GM12878 (cell line): ENCODE measurements at regions not wholly inside any gene's neighbourhood (a gene's known extent, or its start where the extent isn't known, plus 50 kb on each side); places are given as distances from the start of the nearest gene placed in this dataset.

ENCODE experiments used
- ATAC-seq: fragments of 200-7000 bp; cut with Tn5 transposase; 3 replicates; pipeline ENCODE4 v1.9.1; 2020; ENCODE audit warnings: mild to moderate bottlenecking, moderate library complexity
- BruUV-seq: library from RNA; stranded (reverse); fragments of 400-500 nt; replicated peaks from 2 replicates; lab custom pipeline; 2021; lab: Mats Ljungman, UMichigan
- CTCF ChIA-PET: fragments of 300-600 bp; sonication (Branson Sonifier 250); formaldehyde crosslinking; extraction: SDS; loops from one replicate; lab custom pipeline; 2021; ENCODE audit warnings: inconsistent platforms; lab: Yijun Ruan, JAX
- POLR2A ChIA-PET: fragments of 350-600 bp; formaldehyde crosslinking; extraction: SDS; loops from one replicate; lab custom pipeline; 2021; ENCODE audit warnings: inconsistent platforms; lab: Charles Lee
- RAD21 ChIA-PET: fragments of 300-600 bp; sonication (Branson Sonifier 250); formaldehyde crosslinking; loops from one replicate; lab custom pipeline; 2023; ENCODE audit warnings: antibody characterized with exemption; ENCODE audit not compliant: unreplicated experiment; lab: Charles Lee
- SMC1A ChIA-PET: fragments of 300-600 bp; sonication (Branson Sonifier 250); formaldehyde crosslinking; loops from one replicate; lab custom pipeline; 2023; ENCODE audit not compliant: unreplicated experiment, uncharacterized antibody; lab: Charles Lee
- DNase-seq: peaks from one replicate; pipeline ENCODE4 v3.0.0-alpha.2; 2011; ENCODE audit warnings: low read depth, low spot score
- FAIRE-seq: peaks from 3 replicates; lab custom pipeline; 2011; peaks lifted over from hg19 to GRCh38; lab: Jason Lieb, UNC
- H2AFZ ChIP-seq: 2 replicates; pipeline ENCODE4 v1.6.0; 2011; ENCODE audit warnings: low read depth, low read length, control low read depth; ENCODE audit not compliant: control insufficient read depth
- H3K27ac ChIP-seq: 2 replicates; pipeline ENCODE4 v1.5.1; 2011; ENCODE audit warnings: control low read depth; ENCODE audit not compliant: control insufficient read depth, insufficient read depth
- H3K27me3 ChIP-seq, 2 experiments: replicated peaks in 1 of 2; 2 replicates each; pipeline versions ENCODE4 v1.6.0 to v1.6.1; 2011; ENCODE audit warnings: low read length in 1 of 2; ENCODE audit not compliant: control insufficient read depth in 2 of 2, insufficient read depth in 2 of 2
- H3K36me3 ChIP-seq, 2 experiments: 2 replicates each; pipeline ENCODE4 v1.5.1; 2011; ENCODE audit warnings: low read length in 1 of 2; ENCODE audit not compliant: control insufficient read depth in 2 of 2, insufficient read depth in 2 of 2
- H3K4me1 ChIP-seq: 2 replicates; pipeline ENCODE4 v1.6.1; 2011; ENCODE audit warnings: mild to moderate bottlenecking, low read length, moderate library complexity, mixed read lengths; ENCODE audit not compliant: control insufficient read depth, insufficient read depth
- H3K4me2 ChIP-seq: 2 replicates; pipeline ENCODE4 v1.6.0; 2011; ENCODE audit warnings: control low read depth; ENCODE audit not compliant: control insufficient read depth, insufficient read depth
- H3K4me3 ChIP-seq: fragments of 200-600 bp; sonication (generic); 2 replicates; pipeline ENCODE4 v1.5.1; 2016
- H3K79me2 ChIP-seq: 2 replicates; pipeline ENCODE4 v1.6.0; 2011; ENCODE audit warnings: low read length; ENCODE audit not compliant: control insufficient read depth, insufficient read depth
- H3K9ac ChIP-seq: 2 replicates; pipeline ENCODE4 v1.8.0; 2011; ENCODE audit warnings: low read length, control low read depth, mixed read lengths; ENCODE audit not compliant: control insufficient read depth, insufficient read depth
- H3K9me3 ChIP-seq: replicated peaks from 3 replicates; pipeline ENCODE4 v1.5.1; 2011; ENCODE audit warnings: mild to moderate bottlenecking, low read length; ENCODE audit not compliant: control insufficient read depth, insufficient read depth
- H4K20me1 ChIP-seq: 2 replicates; pipeline ENCODE4 v1.6.0; 2011; ENCODE audit not compliant: control insufficient read depth, insufficient read depth
- BHLHE40 ChIP-seq, 2 experiments: fragments of 450-650 bp in 1 of 2; IDR thresholded peaks; 2 replicates each; pipeline ENCODE4 v1.6.1; 2011 to 2017; ENCODE audit warnings: low read depth in 2 of 2, borderline replicate concordance in 1 of 2, improper control_type of control experiment in 1 of 2, low read length in 1 of 2, mild to moderate bottlenecking in 1 of 2
- CTCF ChIP-seq, 3 experiments: IDR thresholded peaks in 2 of 3; conservative IDR thresholded peaks in 1 of 3; 2 replicates each; pipeline ENCODE4 v1.5.1; 2011; ENCODE audit warnings: low read depth in 3 of 3, low read length in 3 of 3, mild to moderate bottlenecking in 3 of 3, control low read depth in 2 of 3, moderate library complexity in 2 of 3, inconsistent platforms in 1 of 3, mixed read lengths in 1 of 3; ENCODE audit not compliant: control insufficient read depth in 2 of 3, insufficient read depth in 1 of 3; ENCODE audit errors: extremely low read depth in 1 of 3
- GATAD2B ChIP-seq: fragments of 450-650 bp; conservative IDR thresholded peaks from 2 replicates; pipeline ENCODE4 v1.6.1; 2017; ENCODE audit warnings: low read depth, mild to moderate bottlenecking, moderate library complexity
- PBX3 ChIP-seq: IDR thresholded peaks from 2 replicates; pipeline ENCODE4 v1.6.1; 2011; ENCODE audit warnings: mild to moderate bottlenecking, low read depth, low read length, moderate library complexity; ENCODE audit not compliant: insufficient replicate concordance
- POLR2AphosphoS2 ChIP-seq: IDR thresholded peaks from 2 replicates; pipeline ENCODE4 v1.6.1; 2011; ENCODE audit warnings: low read depth, mild to moderate bottlenecking, low read length, improper control_type of control experiment, moderate library complexity
- RAD21 ChIP-seq: IDR thresholded peaks from 2 replicates; pipeline ENCODE4 v1.6.1; 2011; ENCODE audit warnings: mild to moderate bottlenecking, low read depth, low read length, moderate library complexity; ENCODE audit not compliant: insufficient read depth
- RCOR1 ChIP-seq: conservative IDR thresholded peaks from 2 replicates; pipeline ENCODE4 v1.6.1; 2012; ENCODE audit warnings: low read depth, low read length, improper control_type of control experiment
- RELB ChIP-seq: fragments of 450-650 bp; IDR thresholded peaks from 2 replicates; pipeline ENCODE4 v1.6.1; 2017; ENCODE audit warnings: low read depth, mild to moderate bottlenecking, moderate library complexity
- SMAD1 ChIP-seq: fragments of 450-650 bp; IDR thresholded peaks from 2 replicates; pipeline ENCODE4 v1.6.1; 2018; ENCODE audit warnings: mild to moderate bottlenecking, low read depth; ENCODE audit not compliant: partially characterized antibody
- SMARCA5 ChIP-seq: fragments of 450-650 bp; IDR thresholded peaks from 2 replicates; pipeline ENCODE4 v1.6.1; 2017; ENCODE audit warnings: mild to moderate bottlenecking
- TBL1XR1 ChIP-seq: IDR thresholded peaks from 2 replicates; pipeline ENCODE4 v1.6.1; 2012; ENCODE audit warnings: low read depth, low read length, improper control_type of control experiment
- TCF7 ChIP-seq: IDR thresholded peaks from 2 replicates; pipeline ENCODE4 v1.6.1; 2014; ENCODE audit warnings: antibody characterized with exemption, borderline replicate concordance
- USF2 ChIP-seq: IDR thresholded peaks from 2 replicates; pipeline ENCODE4 v1.6.1; 2011; ENCODE audit warnings: low read depth, low read length, improper control_type of control experiment, borderline replicate concordance
- YY1 ChIP-seq: IDR thresholded peaks from 2 replicates; pipeline ENCODE4 v1.6.1; 2011; ENCODE audit warnings: low read depth, mild to moderate bottlenecking, low read length
- ZBTB33 ChIP-seq: fragments of 450-650 bp; IDR thresholded peaks from 2 replicates; pipeline ENCODE4 v1.6.1; 2017; ENCODE audit warnings: mild to moderate bottlenecking
- ZNF622 ChIP-seq: fragments of 450-650 bp; IDR thresholded peaks from 2 replicates; pipeline ENCODE4 v1.6.1; 2017; ENCODE audit warnings: mild to moderate bottlenecking, inconsistent platforms
- WGBS: methylation state at CpG from one replicate; pipeline ENCODE4 v1.1.6; 2016; ENCODE audit warnings: low lambda C conversion rate; ENCODE audit not compliant: insufficient replicate concordance, insufficient coverage; ENCODE audit errors: missing lambda C conversion rate; 5-methylcytosine and 5-hydroxymethylcytosine counted together
- in situ Hi-C: fragments of 300-500 bp; cut with MboI; formaldehyde crosslinking; loops from 9 replicates; pipeline ENCODE4 v1.14.3; 2018; ENCODE audit warnings: mixed read lengths
- intact Hi-C: fragments of 100-400 bp; cut with micrococcal nuclease; formaldehyde crosslinking; loops from one replicate; pipeline ENCODE4 v1.14.2; 2022; ENCODE audit not compliant: unreplicated experiment

- FAIRE-seq = no peak
- RAD21 ChIA-PET = no interaction called here
- CTCF ChIA-PET = no interaction called here
Measured at GRCh38 chr18:60508108-60508507, 135.5 kb upstream of the MC4R start.

More at GRCh38 chr18:60508108-60508507, 135.5 kb upstream of the MC4R start:
- POLR2A ChIA-PET = no interaction called here
- no TSS peak for BruUV-seq
- H3K27me3 ChIP-seq = no peaks in the 10 kb centered on the region; a peak in 1 of 4 replicates
- no peaks in the 10 kb centered on the region for H3K4me1 ChIP-seq
- in situ Hi-C loops (no loop called here), intact Hi-C loops (no loop called here)
- DNase-seq (no peak), ATAC-seq (no peak)
- no peak overlapping the region for H3K27ac ChIP-seq
- H3K9me3 ChIP-seq = no peaks in the 10 kb centered on the region
- no peak overlapping the region for H3K9ac ChIP-seq
- no peak overlapping the region for H3K4me2 ChIP-seq
- H2AFZ ChIP-seq = no peak overlapping the region
- TF ChIP-seq ZNF622 (no peak), RCOR1 (no peak), RELB (no peak), USF2 (no peak), BHLHE40 (IDR thresholded peaks at IDR 0.05; ENCODE audit: borderline replicate concordance in 1 of 2, low read depth in 2 of 2, low read length in 1 of 2) (no peak), POLR2AphosphoS2 (no peak), CTCF (IDR thresholded peaks at IDR 0.05 in 2 of 3, conservative IDR thresholded peaks at IDR 0.05 in 1 of 3; ENCODE audit: control insufficient read depth in 2 of 3, extremely low read depth in 1 of 3, insufficient read depth in 1 of 3, low read depth in 3 of 3, low read length in 3 of 3) (no peak), ZBTB33 (no peak), TCF7 (no peak), YY1 (no peak), TBL1XR1 (no peak), SMAD1 (no peak), SMARCA5 (no peak), GATAD2B (no peak), PBX3 (no peak), RAD21 (no peak)
- H3K79me2 ChIP-seq = no peaks in the 10 kb centered on the region
- SMC1A ChIA-PET = no interaction called here
- H3K4me3 ChIP-seq = no peak overlapping the region
- no peaks in the 10 kb centered on the region for H3K36me3 ChIP-seq
- H4K20me1 ChIP-seq = no peaks in the 10 kb centered on the region
- WGBS = 3% methylated on average over 2 of the region's 2 CpGs
